ENCODE measurements at regions not wholly inside any gene's neighbourhood (a gene's known extent, or its start where the extent isn't known, plus 50 kb on each side); places are given as distances from the start of the nearest gene placed in this dataset.

- no peak for DNase-seq
Measured at GRCh38 chr4:101563126-101563525, 215.8 kb upstream of the PPP3CA start.

GRCh38 chr4:101556842-101557241 is 209.5 kb upstream of the PPP3CA start:
- DNase-seq, result no peak

GRCh38 chr4:101555341-101555880 is 208.1 kb upstream of the PPP3CA start:
- no peak for DNase-seq

GRCh38 chr4:101540336-101540735 is 193.0 kb upstream of the PPP3CA start:
- DNase-seq, result no peak

GRCh38 chr4:101528526-101528925 is 181.2 kb upstream of the PPP3CA start:
- no peak for DNase-seq

- peak; percentile 59 for DNase-seq
Measured at GRCh38 chr4:101527188-101527587, 179.9 kb upstream of the PPP3CA start.

GRCh38 chr4:101515566-101515965 is 168.2 kb upstream of the PPP3CA start:
- DNase-seq, result no peak

GRCh38 chr4:101515099-101515498 is 167.8 kb upstream of the PPP3CA start:
- no peak for DNase-seq

- no peak for DNase-seq
Measured at GRCh38 chr4:101512416-101512815, 165.1 kb upstream of the PPP3CA start.

GRCh38 chr4:101501421-101501820 is 154.1 kb upstream of the PPP3CA start:
- no peak for DNase-seq

GRCh38 chr4:101500742-101501141 is 153.4 kb upstream of the PPP3CA start:
- DNase-seq, result no peak

- DNase-seq, result no peak
Measured at GRCh38 chr4:101475246-101475645, 127.9 kb upstream of the PPP3CA start.

GRCh38 chr4:101471201-101471600 is 123.9 kb upstream of the PPP3CA start:
- no peak for DNase-seq

GRCh38 chr4:101464596-101464995 is 117.3 kb upstream of the PPP3CA start:
- no peak for DNase-seq

- DNase-seq, result no peak
Measured at GRCh38 chr4:101458914-101459313, 111.6 kb upstream of the PPP3CA start.

- no peak for DNase-seq
Measured at GRCh38 chr4:101458473-101458872, 111.1 kb upstream of the PPP3CA start.

GRCh38 chr4:101451086-101451485 is 103.8 kb upstream of the PPP3CA start:
- no peak for DNase-seq

- no peak for DNase-seq
Measured at GRCh38 chr4:101441446-101441845, 94.1 kb upstream of the PPP3CA start.

GRCh38 chr4:101439926-101440325 is 92.6 kb upstream of the PPP3CA start:
- no peak for DNase-seq

GRCh38 chr4:101421386-101421785 is 74.1 kb upstream of the PPP3CA start:
- no peak for DNase-seq

- no peak for DNase-seq
Measured at GRCh38 chr4:101420661-101421060, 73.3 kb upstream of the PPP3CA start.

GRCh38 chr4:101419336-101420135 is 72.2 kb upstream of the PPP3CA start:
- no peak for DNase-seq

- no peak for DNase-seq
Measured at GRCh38 chr4:101418466-101418865, 71.1 kb upstream of the PPP3CA start.

GRCh38 chr4:101418055-101418454 is 70.7 kb upstream of the PPP3CA start:
- peak; percentile 68 for DNase-seq

- peak; percentile 51 for DNase-seq
Measured at GRCh38 chr4:101417046-101417445, 69.7 kb upstream of the PPP3CA start.

All from activated CD8-positive, alpha-beta memory T cell treated with anti-CD3 and anti-CD28 coated beads, Interleukin-2, amount 50 U/mL, for 48 hours (primary cell).